ENCODE measurements at regions not wholly inside any gene's neighbourhood (a gene's known extent, or its start where the extent isn't known, plus 50 kb on each side); places are given as distances from the start of the nearest gene placed in this dataset.
"Not testable (repeated sequence)": the region's sequence is repeated elsewhere in the genome, so short reads cannot be mapped to it uniquely, and the experiment has no call there.

- WGBS, 2 experiments (ENCODE audit: extremely low coverage in 1 of 2, insufficient coverage in 1 of 2, insufficient read length in 1 of 2, insufficient replicate concordance in 2 of 2, low coverage in 1 of 2, low lambda C conversion rate in 2 of 2, missing lambda C conversion rate in 1 of 2): 68% methylated on average over 1 of the region's 1 CpG; no CpG with 5 or more reads in 1 of the 2 experiments
- POLR2A ChIA-PET (ENCODE audit: partially characterized antibody): not testable (repeated sequence)
These were observed 87.1 kb downstream of the BTBD3 start for GRCh38 chr20:12004776-12005175.

More at GRCh38 chr20:12004776-12005175, 87.1 kb downstream of the BTBD3 start:
- not testable (repeated sequence) for H2BK20ac ChIP-seq (ENCODE audit: low read length); H2BK120ac ChIP-seq (replicated peaks; ENCODE audit: low read depth, low read length); H3K4me2 ChIP-seq (ENCODE audit: insufficient read depth in 1 of 2, low read depth in 2 of 2, low read length in 2 of 2); H2AK5ac ChIP-seq (ENCODE audit: low read depth, low read length); H3K4me3 ChIP-seq (ENCODE audit: extremely low read depth in 1 of 4, insufficient read depth in 2 of 4, low read depth in 3 of 4, low read length in 4 of 4); H3K36me3 ChIP-seq (ENCODE audit: control insufficient read depth in 2 of 4, insufficient read depth in 4 of 4, low read length in 3 of 4); H2AFZ ChIP-seq (ENCODE audit: low read length); H2BK5ac ChIP-seq (ENCODE audit: low read depth, low read length); H3K4me1 ChIP-seq (replicated peaks in 1 of 4; ENCODE audit: control insufficient read depth in 3 of 4, insufficient read depth in 4 of 4, low read length in 3 of 4); H4K8ac ChIP-seq (ENCODE audit: extremely low read depth, insufficient read depth, low read length); H2BK15ac ChIP-seq (ENCODE audit: low read length); H3K79me2 ChIP-seq (ENCODE audit: control insufficient read depth in 1 of 2, insufficient read depth in 2 of 2, low read length in 2 of 2); H3K4ac ChIP-seq (replicated peaks; ENCODE audit: insufficient read length, low read depth, low read length); H3K14ac ChIP-seq (ENCODE audit: insufficient read length); H3K9ac ChIP-seq (replicated peaks in 1 of 4; ENCODE audit: extremely low read depth in 1 of 4, low read depth in 3 of 4, low read length in 3 of 4); H3K56ac ChIP-seq (replicated peaks; ENCODE audit: insufficient read length, low read depth, low read length); H4K5ac ChIP-seq (ENCODE audit: insufficient read length, low read depth, low read length); H2BK12ac ChIP-seq (ENCODE audit: low read depth, low read length); H3K27ac ChIP-seq (ENCODE audit: low read depth, low read length); H3K79me1 ChIP-seq (ENCODE audit: low read depth, low read length); H4K91ac ChIP-seq (replicated peaks; ENCODE audit: insufficient read length, low read length); H3K9me3 ChIP-seq (ENCODE audit: insufficient read depth in 2 of 2, low read depth in 1 of 2, low read length in 1 of 2); H3K23ac ChIP-seq (ENCODE audit: insufficient read length); H3K18ac ChIP-seq (ENCODE audit: extremely low read depth, low read length); DNase-seq (ENCODE audit: low read depth in 1 of 2, low spot score in 2 of 2); H4K20me1 ChIP-seq (replicated peaks in 1 of 2; ENCODE audit: control insufficient read depth in 1 of 2, insufficient read depth in 2 of 2, low read length in 2 of 2); FAIRE-seq; H3K27me3 ChIP-seq (replicated peaks in 1 of 4; ENCODE audit: control insufficient read depth in 3 of 4, extremely low read depth in 1 of 4, insufficient read depth in 3 of 4, low read length in 3 of 4); H3K23me2 ChIP-seq (ENCODE audit: low read depth, low read length)
- CTCF ChIA-PET (ENCODE audit: partially characterized antibody): interaction anchor here (1.5 kb wide), 1 partner anchor 353 kb away, joined by 4 read pairs; no protein-coding TSS in a partner anchor

Data from H1 (cell line).